Vagina (tissue), 2 donors: ENCODE measurements at regions not wholly inside any gene's neighbourhood (a gene's known extent, or its start where the extent isn't known, plus 50 kb on each side); places are given as distances from the start of the nearest gene placed in this dataset.

Experiments
- DNase-seq, 2 donors: peaks; one replicate each; pipeline ENCODE4 v3.0.0-alpha.2; 2017; ENCODE audit errors: extremely low spot score in 2 of 2
- H3K27ac ChIP-seq: fragments of 200-600 bp; sonication (generic); one replicate; pipeline ENCODE4 v1.5.1; 2019
- H3K27me3 ChIP-seq: fragments of 200-600 bp; sonication (generic); one replicate; pipeline ENCODE4 v1.5.1; 2019
- H3K36me3 ChIP-seq, 2 donors: fragments of 200-600 bp; sonication (generic); one replicate each; pipeline ENCODE4 v1.5.1; 2017 to 2019
- H3K4me1 ChIP-seq: fragments of 200-600 bp; sonication (generic); one replicate; pipeline ENCODE4 v1.5.1; 2019
- H3K4me3 ChIP-seq, 2 donors: fragments of 200-600 bp; sonication (generic); 1 replicate in 1 of 2; 2 replicates in 1 of 2; pipeline ENCODE4 v1.5.1; 2016 to 2019
- H3K9me3 ChIP-seq: fragments of 200-600 bp; sonication (generic); one replicate; pipeline ENCODE4 v1.5.1; 2019
- POLR2A ChIP-seq, 2 donors: fragments of 450-650 bp; IDR thresholded peaks; one replicate each; pipeline ENCODE4 v1.6.1; 2017; ENCODE audit warnings: antibody characterized with exemption in 2 of 2, mild to moderate bottlenecking in 2 of 2, moderate library complexity in 2 of 2
- POLR2AphosphoS5 ChIP-seq, 2 donors: sonication (generic); formaldehyde crosslinking; IDR thresholded peaks; one replicate each; pipeline ENCODE4 v1.9.0; 2017; ENCODE audit warnings: antibody characterized with exemption in 2 of 2, mild to moderate bottlenecking in 2 of 2, low read depth in 1 of 2; ENCODE audit not compliant: insufficient read depth in 1 of 2
- intact Hi-C: fragments of 100-400 bp; cut with DNase I; formaldehyde crosslinking; loops from one replicate; pipeline ENCODE4 v1.15.1; 2023
- TF ChIP-seq, protein P1 (sequence below), 3 experiments: fragments of 450-650 bp in 2 of 3; fragments of 200-600 bp in 1 of 3; sonication (generic) in 1 of 3; IDR thresholded peaks; one replicate each; pipeline ENCODE4 v1.5.1; 2017 to 2019; ENCODE audit warnings: antibody characterized with exemption in 3 of 3, mild to moderate bottlenecking in 2 of 3, moderate library complexity in 2 of 3

DNA sequence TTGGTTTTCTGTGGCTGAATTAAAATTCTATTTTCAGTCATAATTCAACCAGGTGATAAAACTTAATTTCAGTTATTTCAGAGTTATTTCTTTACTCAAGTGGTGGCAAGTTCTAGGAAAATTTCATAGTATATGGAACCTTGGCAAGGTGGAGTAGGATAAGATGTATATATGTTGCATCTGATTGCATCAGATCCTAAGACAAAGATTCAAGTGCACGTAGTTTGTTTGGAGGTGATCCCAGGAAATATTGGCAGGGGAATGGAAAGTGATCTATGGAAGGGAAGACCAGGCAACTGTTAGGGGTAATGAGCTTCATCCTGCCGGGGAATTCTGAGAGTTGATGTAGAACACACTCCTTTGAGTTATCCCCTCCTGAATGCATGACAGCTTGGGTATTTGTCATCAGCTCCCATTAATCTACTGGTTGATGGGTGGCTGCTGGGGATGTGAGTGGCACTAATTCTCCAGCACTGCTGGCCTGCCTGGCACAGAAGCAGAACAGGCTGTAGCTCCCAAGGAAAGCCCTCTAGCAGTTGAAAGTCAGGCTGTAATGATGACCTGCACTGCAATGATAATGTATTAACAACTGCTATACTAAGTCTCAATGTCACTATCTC lies 52.2 kb upstream of the TOM1L1 start:
- H3K27ac ChIP-seq: no peak overlapping the region
- no peak overlapping the region for H3K4me3 ChIP-seq
- intact Hi-C loops: no loop called here
- H3K36me3 ChIP-seq: no peaks in the 10 kb centered on the region
- DNase-seq: no peak
- no peaks in the 10 kb centered on the region for H3K27me3 ChIP-seq
- H3K9me3 ChIP-seq: no peaks in the 10 kb centered on the region
- H3K4me1 ChIP-seq: no peaks in the 10 kb centered on the region
- TF ChIP-seq, protein P1, sequence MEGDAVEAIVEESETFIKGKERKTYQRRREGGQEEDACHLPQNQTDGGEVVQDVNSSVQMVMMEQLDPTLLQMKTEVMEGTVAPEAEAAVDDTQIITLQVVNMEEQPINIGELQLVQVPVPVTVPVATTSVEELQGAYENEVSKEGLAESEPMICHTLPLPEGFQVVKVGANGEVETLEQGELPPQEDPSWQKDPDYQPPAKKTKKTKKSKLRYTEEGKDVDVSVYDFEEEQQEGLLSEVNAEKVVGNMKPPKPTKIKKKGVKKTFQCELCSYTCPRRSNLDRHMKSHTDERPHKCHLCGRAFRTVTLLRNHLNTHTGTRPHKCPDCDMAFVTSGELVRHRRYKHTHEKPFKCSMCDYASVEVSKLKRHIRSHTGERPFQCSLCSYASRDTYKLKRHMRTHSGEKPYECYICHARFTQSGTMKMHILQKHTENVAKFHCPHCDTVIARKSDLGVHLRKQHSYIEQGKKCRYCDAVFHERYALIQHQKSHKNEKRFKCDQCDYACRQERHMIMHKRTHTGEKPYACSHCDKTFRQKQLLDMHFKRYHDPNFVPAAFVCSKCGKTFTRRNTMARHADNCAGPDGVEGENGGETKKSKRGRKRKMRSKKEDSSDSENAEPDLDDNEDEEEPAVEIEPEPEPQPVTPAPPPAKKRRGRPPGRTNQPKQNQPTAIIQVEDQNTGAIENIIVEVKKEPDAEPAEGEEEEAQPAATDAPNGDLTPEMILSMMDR (IDR thresholded peaks at IDR 0.05): no peak
- TF ChIP-seq POLR2A (IDR thresholded peaks at IDR 0.05) (no peak), POLR2AphosphoS5 (IDR thresholded peaks at IDR 0.05; ENCODE audit: insufficient read depth in 1 of 2, low read depth in 1 of 2) (no peak)

DNA sequence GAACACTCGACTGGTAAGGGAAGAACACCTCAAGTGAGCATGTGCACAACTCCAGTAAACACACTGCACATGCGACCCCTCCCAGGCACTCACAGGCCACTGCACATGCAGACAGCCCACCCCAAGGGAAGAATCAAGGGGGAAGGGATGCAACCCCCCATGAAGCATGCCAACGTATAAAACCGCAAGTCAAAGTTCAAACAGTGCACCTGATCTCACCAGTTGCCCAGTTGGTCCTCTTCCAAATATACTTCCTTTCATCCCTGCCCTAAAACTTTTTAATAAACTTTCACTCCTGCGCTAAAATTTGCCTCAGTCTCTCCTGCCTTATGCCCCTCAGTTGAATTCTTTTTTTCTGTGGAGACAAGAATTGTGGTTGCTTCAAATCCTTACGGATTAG lies 51.0 kb upstream of the TOM1L1 start:
- Histone ChIP-seq H3K27ac (no peak overlapping the region), H3K4me1 (no peaks in the 10 kb centered on the region), H3K4me3 (no peak overlapping the region), H3K36me3 (no peaks in the 10 kb centered on the region), H3K27me3 (no peaks in the 10 kb centered on the region), H3K9me3 (no peaks in the 10 kb centered on the region)
- intact Hi-C loops: no loop called here
- TF ChIP-seq POLR2AphosphoS5 (IDR thresholded peaks at IDR 0.05; ENCODE audit: insufficient read depth in 1 of 2, low read depth in 1 of 2): no peak
- TF ChIP-seq, protein P1 (IDR thresholded peaks at IDR 0.05): no peak
- TF ChIP-seq POLR2A (IDR thresholded peaks at IDR 0.05): no peak
- no peak for DNase-seq
